OCI-LY7 (cell line): ENCODE measurements at regions not wholly inside any gene's neighbourhood (a gene's known extent, or its start where the extent isn't known, plus 50 kb on each side); places are given as distances from the start of the nearest gene placed in this dataset.
"Not testable (repeated sequence)": the region's sequence is repeated elsewhere in the genome, so short reads cannot be mapped to it uniquely, and the experiment has no call there.

ENCODE experiments used
- BruUV-seq: library from RNA; stranded (reverse); fragments of 400-500 nt; replicated peaks from 2 replicates; lab custom pipeline; 2021; lab: Mats Ljungman, UMichigan
- CTCF ChIA-PET: fragments of 300-600 bp; sonication (Branson Sonifier 250); formaldehyde crosslinking; loops from one replicate; lab custom pipeline; 2022; ENCODE audit warnings: antibody characterized with exemption; ENCODE audit not compliant: unreplicated experiment; lab: Charles Lee
- POLR2A ChIA-PET: fragments of 300-600 bp; sonication (Branson Sonifier 250); formaldehyde crosslinking; loops from one replicate; lab custom pipeline; 2022; ENCODE audit warnings: antibody characterized with exemption; lab: Charles Lee
- DNase-seq: peaks from one replicate; pipeline ENCODE4 v3.0.0-alpha.2; 2015; ENCODE audit warnings: low spot score
- H2AFZ ChIP-seq: fragments of 200-600 bp; sonication (generic), shearing (Covaris generic); 2 replicates; pipeline ENCODE4 v1.6.1; 2014; ENCODE audit warnings: mild to moderate bottlenecking, antibody characterized with exemption, low read length, moderate library complexity
- H3K27ac ChIP-seq: fragments of 200-600 bp; sonication (generic); 2 replicates; pipeline ENCODE4 v1.5.1; 2014; ENCODE audit warnings: mixed run types, low read depth, mild to moderate bottlenecking, moderate library complexity, low read length, inconsistent platforms; ENCODE audit not compliant: poor library complexity, severe bottlenecking
- H3K36me3 ChIP-seq: fragments of 200-600 bp; sonication (generic); 2 replicates; pipeline ENCODE4 v1.6.1; 2014; ENCODE audit warnings: mild to moderate bottlenecking, antibody characterized with exemption, low read length, moderate library complexity, mixed read lengths; ENCODE audit not compliant: insufficient read depth
- H3K4me1 ChIP-seq: fragments of 200-600 bp; sonication (generic); 2 replicates; pipeline ENCODE4 v1.5.1; 2014; ENCODE audit warnings: mild to moderate bottlenecking, low read length; ENCODE audit not compliant: insufficient read depth, poor library complexity, severe bottlenecking
- H3K4me2 ChIP-seq: fragments of 200-600 bp; sonication (generic); 2 replicates; pipeline ENCODE4 v1.6.1; 2014; ENCODE audit warnings: mild to moderate bottlenecking, low read length
- H3K4me3 ChIP-seq: fragments of 200-600 bp; sonication (generic); 2 replicates; pipeline ENCODE4 v1.5.1; 2014; ENCODE audit warnings: mild to moderate bottlenecking, low read depth, low read length; ENCODE audit not compliant: poor library complexity, severe bottlenecking
- H3K79me2 ChIP-seq: fragments of 200-600 bp; sonication (generic); 2 replicates; pipeline ENCODE4 v1.6.1; 2016; ENCODE audit warnings: low read depth, mild to moderate bottlenecking, low read length, moderate library complexity, mixed read lengths; ENCODE audit not compliant: insufficient read depth
- H3K9me2 ChIP-seq: fragments of 200-600 bp; sonication (generic); 2 replicates; pipeline ENCODE4 v1.6.1; 2016; ENCODE audit warnings: mild to moderate bottlenecking, low read length, mixed read lengths; ENCODE audit not compliant: insufficient read depth
- H3K9me3 ChIP-seq: fragments of 200-600 bp; sonication (generic); 2 replicates; pipeline ENCODE4 v1.6.1; 2014; ENCODE audit warnings: mild to moderate bottlenecking, mixed run types, low read length, mixed read lengths
- H4K20me1 ChIP-seq: fragments of 200-600 bp; sonication (generic); 2 replicates; pipeline ENCODE4 v1.6.1; 2014; ENCODE audit warnings: mild to moderate bottlenecking, antibody characterized with exemption, low read length, moderate library complexity, mixed read lengths; ENCODE audit not compliant: insufficient read depth
- intact Hi-C: fragments of 100-400 bp; cut with micrococcal nuclease; formaldehyde crosslinking; loops from one replicate; pipeline ENCODE4 v1.10.0; 2022; ENCODE audit not compliant: unreplicated experiment

DNA sequence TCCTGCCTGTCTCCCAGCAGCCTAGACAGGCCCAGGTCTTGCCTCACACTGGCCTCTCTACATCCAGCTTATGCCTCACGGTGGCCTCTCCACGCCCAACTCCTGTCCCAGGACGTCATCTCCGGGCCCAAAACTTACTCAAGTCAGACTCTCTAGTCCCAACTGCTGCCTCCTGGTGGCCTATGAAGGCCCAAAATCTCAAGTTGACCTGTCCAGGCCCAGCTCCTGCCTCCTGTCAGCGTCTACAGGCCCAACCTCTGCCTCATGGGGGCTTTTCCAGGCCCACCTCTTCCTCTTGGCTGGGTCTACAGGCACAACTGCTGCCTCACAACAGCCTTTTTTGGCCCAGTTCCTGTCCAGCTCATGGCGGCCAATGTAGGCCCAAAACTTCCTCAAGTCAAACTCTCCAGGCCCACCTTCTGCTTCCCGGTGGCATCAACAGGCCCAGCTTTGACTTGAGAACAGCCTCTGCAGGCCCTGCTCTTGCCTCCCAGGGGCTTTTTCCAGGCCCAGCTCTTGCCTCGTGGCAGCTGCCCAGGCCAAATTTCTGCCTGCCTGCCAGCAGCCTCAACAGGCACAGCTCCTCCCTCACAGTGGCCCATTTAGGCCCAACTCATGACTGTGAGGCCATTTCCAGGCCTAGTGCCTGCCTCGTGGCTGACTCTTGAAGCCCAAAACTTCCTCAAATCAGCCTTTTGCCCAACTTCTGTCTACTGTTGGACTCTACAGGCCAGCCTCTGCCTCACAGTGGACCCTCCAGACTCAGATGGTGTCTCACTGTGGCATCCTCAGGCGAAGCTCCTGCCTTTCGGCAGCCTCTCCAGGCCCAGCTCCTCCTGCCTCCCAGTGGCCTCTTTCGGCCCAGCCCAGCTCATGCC, 89.8 kb upstream of the PRDM7 start:
- CTCF ChIA-PET, H3K9me2 ChIP-seq, H4K20me1 ChIP-seq, H3K4me1 ChIP-seq, H3K36me3 ChIP-seq, H3K4me3 ChIP-seq, H3K4me2 ChIP-seq, POLR2A ChIA-PET, intact Hi-C loops, H3K79me2 ChIP-seq, H2AFZ ChIP-seq, H3K9me3 ChIP-seq, H3K27ac ChIP-seq: not testable (repeated sequence)
- BruUV-seq, result TSS peak; percentile 74
- DNase-seq, result peak; percentile 0

DNA sequence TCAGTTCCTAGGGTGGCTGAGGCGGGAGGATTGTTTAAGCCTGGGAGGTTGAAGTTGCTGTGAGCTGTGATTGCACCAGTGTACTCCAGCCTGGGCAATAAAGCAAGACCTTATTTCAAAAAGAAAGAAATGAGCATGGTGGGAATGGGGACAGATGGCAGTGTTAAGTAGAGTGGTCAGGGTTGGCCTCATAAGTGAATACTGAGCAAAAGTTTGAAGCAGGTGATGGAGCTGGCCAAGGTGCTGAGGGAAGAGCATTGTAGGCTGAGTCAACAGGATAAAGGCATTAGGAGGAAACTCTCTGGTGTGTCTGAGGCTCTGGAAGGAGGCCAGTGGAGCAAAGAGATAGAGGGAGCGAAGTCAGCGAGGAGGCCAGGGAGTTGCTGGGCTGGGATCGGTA, 73.9 kb upstream of the PRDM7 start:
- H3K4me2 ChIP-seq, intact Hi-C loops, H3K79me2 ChIP-seq, POLR2A ChIA-PET, H3K36me3 ChIP-seq, H3K9me3 ChIP-seq, H3K4me3 ChIP-seq, H3K4me1 ChIP-seq, DNase-seq, BruUV-seq, H3K9me2 ChIP-seq, H2AFZ ChIP-seq, CTCF ChIA-PET, H3K27ac ChIP-seq, H4K20me1 ChIP-seq: not testable (repeated sequence)
